ENCODE measurements at regions not wholly inside any gene's neighbourhood (a gene's known extent, or its start where the extent isn't known, plus 50 kb on each side); places are given as distances from the start of the nearest gene placed in this dataset.

DNA sequence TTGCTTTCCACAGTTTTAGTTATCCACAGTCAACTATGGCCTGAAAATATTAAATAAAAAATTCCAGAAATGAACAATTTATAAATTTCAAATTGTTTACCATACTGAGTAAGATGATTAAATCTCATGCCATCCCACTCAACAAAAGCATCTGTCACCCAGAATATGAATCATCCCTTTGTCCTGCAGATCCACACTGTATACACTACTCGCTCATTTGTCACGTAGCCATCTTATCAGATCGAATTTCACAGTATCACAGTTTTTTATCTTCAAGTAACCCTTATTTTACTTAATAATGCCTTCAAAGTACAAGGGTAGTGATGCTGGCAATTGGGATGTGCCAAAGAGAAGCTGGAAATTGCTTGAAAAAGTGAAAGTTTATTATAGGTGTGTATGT is 291.8 kb upstream of the LRATD1 start:
- Mint-ChIP-seq H3K36me3 (ENCODE audit: insufficient read depth) (no peaks in the 10 kb centered on the region), H3K27me3 (no peaks in the 10 kb centered on the region), H3K4me1 (no peaks in the 10 kb centered on the region), H3K27ac (ENCODE audit: low read depth) (no peak overlapping the region), H3K4me3 (no peak overlapping the region), H3K9me3 (peaks cover 5% of the 10 kb centered on the region)
- no peak for DNase-seq (ENCODE audit: low spot score in 2 of 2)
- no peak for ATAC-seq (replicated peaks; ENCODE audit: extremely low read depth, poor library complexity, severe bottlenecking)

DNA sequence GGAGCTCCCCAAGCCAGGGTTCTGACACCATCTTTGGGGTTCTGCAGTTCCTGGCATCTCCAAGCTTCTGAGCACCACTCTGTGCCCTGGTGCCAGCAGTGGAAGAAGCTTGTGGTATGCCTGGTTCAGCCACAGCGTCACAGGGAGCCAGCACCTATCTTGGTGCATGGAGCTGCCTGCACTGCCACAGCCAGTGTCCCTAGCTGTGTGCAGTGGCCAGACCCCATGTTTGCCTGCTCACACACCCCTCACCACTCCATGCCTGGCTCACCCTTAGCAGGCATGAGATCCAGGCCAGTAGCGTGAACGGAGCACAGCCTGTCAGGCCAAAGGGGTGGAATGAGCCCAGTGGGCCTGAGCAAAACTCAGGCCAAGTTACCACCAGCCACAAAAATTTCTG is 290.2 kb upstream of the LRATD1 start:
- H3K27me3 Mint-ChIP-seq: no peaks in the 10 kb centered on the region
- H3K9me3 Mint-ChIP-seq: peaks cover 5% of the 10 kb centered on the region
- ATAC-seq (replicated peaks; ENCODE audit: extremely low read depth, poor library complexity, severe bottlenecking) (no peak), DNase-seq (ENCODE audit: low spot score in 2 of 2) (no peak)
- no peaks in the 10 kb centered on the region for H3K4me1 Mint-ChIP-seq
- no peaks in the 10 kb centered on the region for H3K36me3 Mint-ChIP-seq (ENCODE audit: insufficient read depth)
- H3K27ac Mint-ChIP-seq (ENCODE audit: low read depth): no peak overlapping the region
- H3K4me3 Mint-ChIP-seq: no peak overlapping the region

GRCh38 chr2:14344355-14344754 is 288.2 kb upstream of the LRATD1 start:
- Mint-ChIP-seq H3K4me3 (no peak overlapping the region), H3K27me3 (no peaks in the 10 kb centered on the region), H3K9me3 (peaks cover 13% of the 10 kb centered on the region), H3K27ac (ENCODE audit: low read depth) (no peak overlapping the region), H3K36me3 (ENCODE audit: insufficient read depth) (no peaks in the 10 kb centered on the region), H3K4me1 (no peaks in the 10 kb centered on the region)
- DNase-seq (ENCODE audit: low spot score in 2 of 2): no peak
- ATAC-seq (replicated peaks; ENCODE audit: extremely low read depth, poor library complexity, severe bottlenecking): no peak

DNA sequence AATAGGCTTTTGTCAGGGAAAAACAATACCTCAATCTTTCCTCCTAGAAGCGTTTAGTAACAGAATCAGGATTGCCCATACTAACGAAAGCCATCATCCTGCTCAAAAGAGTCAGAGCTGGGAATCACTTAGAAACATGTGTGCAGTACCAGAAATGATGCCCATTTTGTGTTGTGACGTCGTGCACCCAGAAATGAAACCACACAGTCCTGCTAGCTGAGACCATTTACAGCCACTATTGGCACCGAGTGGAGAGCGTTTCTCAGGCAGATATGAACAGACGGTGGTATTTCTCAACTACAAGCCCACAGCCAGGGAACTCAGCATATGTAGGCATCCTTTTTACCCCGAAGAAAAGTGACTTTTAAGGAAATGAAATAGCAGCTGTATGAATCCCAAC is 284.3 kb upstream of the LRATD1 start:
- no peak overlapping the region for H3K4me3 Mint-ChIP-seq
- no peak overlapping the region for H3K27ac Mint-ChIP-seq (ENCODE audit: low read depth)
- DNase-seq (ENCODE audit: low spot score in 2 of 2) (no peak), ATAC-seq (replicated peaks; ENCODE audit: extremely low read depth, poor library complexity, severe bottlenecking) (no peak)
- H3K27me3 Mint-ChIP-seq: no peaks in the 10 kb centered on the region
- H3K36me3 Mint-ChIP-seq (ENCODE audit: insufficient read depth): no peaks in the 10 kb centered on the region
- H3K4me1 Mint-ChIP-seq: no peaks in the 10 kb centered on the region
- H3K9me3 Mint-ChIP-seq: peaks cover 20% of the 10 kb centered on the region

DNA sequence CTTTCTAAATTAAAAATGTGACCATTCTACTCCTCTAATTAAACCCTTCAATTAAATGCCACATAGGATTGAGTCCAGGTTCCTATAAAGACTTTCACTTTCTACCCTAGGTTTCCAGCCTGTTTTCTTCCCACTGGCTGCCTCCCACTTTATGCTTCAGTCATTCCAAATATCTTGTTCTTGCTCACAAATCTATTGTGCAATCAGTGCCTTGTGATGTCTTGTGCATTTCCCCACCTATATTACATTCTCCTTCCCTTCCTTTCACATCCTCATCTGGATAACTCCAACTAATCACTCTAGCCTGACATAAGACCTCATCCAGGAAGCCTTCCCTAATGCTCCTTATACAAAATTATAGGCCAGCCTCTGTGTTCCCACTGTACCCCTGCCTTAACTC is 281.7 kb upstream of the LRATD1 start:
- H3K27ac Mint-ChIP-seq (ENCODE audit: low read depth): no peak overlapping the region
- peaks cover 22% of the 10 kb centered on the region for H3K9me3 Mint-ChIP-seq

GRCh38 chr2:14352067-14352466 is 280.4 kb upstream of the LRATD1 start:
- Mint-ChIP-seq H3K27me3 (no peaks in the 10 kb centered on the region), H3K4me3 (no peak overlapping the region), H3K36me3 (ENCODE audit: insufficient read depth) (no peaks in the 10 kb centered on the region), H3K27ac (ENCODE audit: low read depth) (no peak overlapping the region), H3K9me3 (peaks cover 26% of the 10 kb centered on the region), H3K4me1 (no peaks in the 10 kb centered on the region)
- ATAC-seq (replicated peaks; ENCODE audit: extremely low read depth, poor library complexity, severe bottlenecking): no peak
- no peak for DNase-seq (ENCODE audit: low spot score in 2 of 2)

More for the DNA sequence above, 281.7 kb upstream of the LRATD1 start:
- DNase-seq (ENCODE audit: low spot score in 2 of 2) (no peak), ATAC-seq (replicated peaks; ENCODE audit: extremely low read depth, poor library complexity, severe bottlenecking) (no peak)
- no peak overlapping the region for H3K4me3 Mint-ChIP-seq
- no peaks in the 10 kb centered on the region for H3K27me3 Mint-ChIP-seq
- H3K4me1 Mint-ChIP-seq: no peaks in the 10 kb centered on the region
- no peaks in the 10 kb centered on the region for H3K36me3 Mint-ChIP-seq (ENCODE audit: insufficient read depth)

DNA sequence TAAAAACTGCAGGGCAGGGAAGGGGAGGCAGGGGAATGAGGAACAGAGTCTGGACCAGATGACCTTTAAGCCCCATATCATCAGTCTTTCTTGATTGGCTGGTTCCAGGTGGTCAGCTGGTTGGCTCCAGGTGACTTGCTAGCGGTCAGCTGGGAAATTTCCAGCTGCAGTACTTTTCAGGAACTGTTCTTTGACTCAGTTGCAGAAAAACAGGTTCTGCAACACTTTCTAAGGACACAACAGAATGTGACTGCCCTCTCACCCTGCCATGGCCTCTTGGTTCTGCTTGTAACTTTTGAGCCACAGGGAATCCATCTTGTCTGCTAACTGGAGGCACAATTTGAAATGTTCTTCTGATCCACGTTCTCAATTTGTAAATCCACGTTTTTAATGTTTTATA is 278.3 kb upstream of the LRATD1 start:
- Mint-ChIP-seq H3K36me3 (ENCODE audit: insufficient read depth) (no peaks in the 10 kb centered on the region), H3K4me1 (no peaks in the 10 kb centered on the region), H3K27me3 (no peaks in the 10 kb centered on the region), H3K27ac (ENCODE audit: low read depth) (no peak overlapping the region), H3K4me3 (no peak overlapping the region), H3K9me3 (peaks cover 19% of the 10 kb centered on the region)
- DNase-seq (ENCODE audit: low spot score in 2 of 2): no peak
- ATAC-seq (replicated peaks; ENCODE audit: extremely low read depth, poor library complexity, severe bottlenecking): no peak

DNA sequence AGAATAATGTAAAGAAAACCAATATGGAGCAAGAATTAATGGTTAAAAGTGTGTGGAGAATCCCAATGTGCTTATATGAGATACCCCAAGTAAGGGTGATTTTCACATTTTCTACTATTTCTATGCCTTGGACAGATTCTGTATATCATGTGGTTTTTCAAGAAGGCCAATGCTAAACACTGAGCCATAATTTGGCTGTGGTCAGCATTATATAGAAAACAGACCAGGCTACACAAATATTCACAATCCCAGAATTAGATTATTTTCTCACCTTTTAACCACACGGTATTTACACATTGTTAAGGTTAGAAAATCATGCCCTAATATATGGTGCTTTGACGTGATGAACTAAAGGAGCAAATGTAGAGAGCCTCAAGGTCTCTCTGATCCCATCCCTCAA is 277.4 kb upstream of the LRATD1 start:
- Mint-ChIP-seq H3K9me3 (peaks cover 12% of the 10 kb centered on the region), H3K27me3 (no peaks in the 10 kb centered on the region), H3K27ac (ENCODE audit: low read depth) (no peak overlapping the region), H3K36me3 (ENCODE audit: insufficient read depth) (no peaks in the 10 kb centered on the region), H3K4me1 (no peaks in the 10 kb centered on the region), H3K4me3 (no peak overlapping the region)
- DNase-seq (ENCODE audit: low spot score in 2 of 2) (no peak), ATAC-seq (replicated peaks; ENCODE audit: extremely low read depth, poor library complexity, severe bottlenecking) (no peak)

GRCh38 chr2:14358339-14358738 is 274.2 kb upstream of the LRATD1 start:
- H3K4me1 Mint-ChIP-seq: no peaks in the 10 kb centered on the region
- ATAC-seq (replicated peaks; ENCODE audit: extremely low read depth, poor library complexity, severe bottlenecking): no peak

DNA sequence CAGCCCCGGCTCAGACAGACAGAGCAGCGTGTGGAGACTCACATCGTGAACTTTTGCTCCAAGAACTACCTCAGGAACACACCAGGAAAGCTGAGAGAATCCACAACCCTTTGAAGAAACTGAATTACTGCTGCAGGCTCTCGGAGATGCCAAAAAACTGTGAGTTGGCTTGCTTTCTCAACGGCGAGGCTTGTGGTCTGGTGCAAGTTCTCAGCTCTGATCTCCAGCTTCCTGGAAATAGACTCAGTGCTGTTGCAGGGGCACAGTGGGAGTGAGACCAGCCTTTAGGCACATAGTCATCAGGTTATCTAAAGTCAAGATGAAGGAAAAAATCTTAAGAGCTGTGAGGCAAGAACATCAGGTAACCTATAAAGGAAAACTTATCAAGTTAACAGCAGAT is 273.7 kb upstream of the LRATD1 start:
- H3K36me3 Mint-ChIP-seq (ENCODE audit: insufficient read depth): no peaks in the 10 kb centered on the region
- H3K27me3 Mint-ChIP-seq: no peaks in the 10 kb centered on the region
- H3K27ac Mint-ChIP-seq (ENCODE audit: low read depth): no peak overlapping the region
- ATAC-seq (replicated peaks; ENCODE audit: extremely low read depth, poor library complexity, severe bottlenecking): no peak
- H3K4me3 Mint-ChIP-seq: no peak overlapping the region
- DNase-seq (ENCODE audit: low spot score in 2 of 2): no peak
- peaks cover 15% of the 10 kb centered on the region for H3K9me3 Mint-ChIP-seq
- H3K4me1 Mint-ChIP-seq: no peaks in the 10 kb centered on the region

More at GRCh38 chr2:14358339-14358738, 274.2 kb upstream of the LRATD1 start:
- DNase-seq (ENCODE audit: low spot score in 2 of 2): no peak
- no peaks in the 10 kb centered on the region for H3K36me3 Mint-ChIP-seq (ENCODE audit: insufficient read depth)
- peaks cover 12% of the 10 kb centered on the region for H3K9me3 Mint-ChIP-seq
- no peak overlapping the region for H3K27ac Mint-ChIP-seq (ENCODE audit: low read depth)
- no peak overlapping the region for H3K4me3 Mint-ChIP-seq
- no peaks in the 10 kb centered on the region for H3K27me3 Mint-ChIP-seq

DNA sequence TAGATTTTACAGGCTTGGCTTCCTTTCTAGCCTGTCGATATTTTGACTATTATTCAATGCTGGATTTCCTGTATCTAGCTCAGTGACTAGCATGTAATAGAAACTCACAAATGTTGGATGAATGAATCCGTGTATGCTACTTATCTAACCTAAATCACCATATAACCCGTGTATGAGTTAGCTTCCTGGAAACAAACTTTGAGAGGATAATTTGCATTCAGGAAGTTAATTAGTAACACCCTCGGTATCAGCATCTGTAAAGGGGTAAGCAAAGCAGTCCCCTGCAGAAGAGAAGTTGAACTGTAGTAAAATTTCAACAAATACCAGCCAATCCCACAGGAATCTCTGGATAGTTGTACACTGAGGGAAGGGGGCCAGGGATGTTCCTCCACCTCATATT is 269.4 kb upstream of the LRATD1 start:
- Mint-ChIP-seq H3K4me1 (no peaks in the 10 kb centered on the region), H3K27ac (ENCODE audit: low read depth) (no peak overlapping the region), H3K9me3 (peaks cover 18% of the 10 kb centered on the region), H3K27me3 (no peaks in the 10 kb centered on the region), H3K4me3 (no peak overlapping the region), H3K36me3 (ENCODE audit: insufficient read depth) (no peaks in the 10 kb centered on the region)
- ATAC-seq (replicated peaks; ENCODE audit: extremely low read depth, poor library complexity, severe bottlenecking) (no peak), DNase-seq (ENCODE audit: low spot score in 2 of 2) (no peak)

- no peak for DNase-seq (ENCODE audit: low spot score in 2 of 2)
- H3K4me1 Mint-ChIP-seq: no peaks in the 10 kb centered on the region
- no peak overlapping the region for H3K4me3 Mint-ChIP-seq
- H3K9me3 Mint-ChIP-seq: peaks cover 18% of the 10 kb centered on the region
- no peaks in the 10 kb centered on the region for H3K36me3 Mint-ChIP-seq (ENCODE audit: insufficient read depth)
- no peak overlapping the region for H3K27ac Mint-ChIP-seq (ENCODE audit: low read depth)
- no peak for ATAC-seq (replicated peaks; ENCODE audit: extremely low read depth, poor library complexity, severe bottlenecking)
- H3K27me3 Mint-ChIP-seq: no peaks in the 10 kb centered on the region
Observed at GRCh38 chr2:14363976-14364375, 268.5 kb upstream of the LRATD1 start.

DNA sequence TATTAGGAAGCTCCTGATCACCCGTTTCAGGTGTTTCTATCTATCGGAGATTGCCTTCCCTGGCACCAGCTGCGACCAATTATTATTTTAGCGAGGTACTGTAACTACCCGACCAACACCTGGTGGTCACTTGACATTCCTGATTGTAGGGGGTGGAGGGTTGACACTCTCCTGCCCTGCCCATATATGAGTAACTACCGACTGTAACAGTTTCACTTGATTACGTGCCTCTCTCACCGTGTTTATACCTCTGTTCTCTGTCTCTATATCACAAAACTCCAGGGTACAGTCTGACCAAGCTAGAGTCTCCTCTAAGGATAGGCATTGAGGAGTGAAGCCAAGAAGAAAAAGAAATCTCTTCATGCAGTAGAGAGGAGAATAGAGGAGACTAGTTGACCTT is 268.0 kb upstream of the LRATD1 start:
- Mint-ChIP-seq H3K27ac (ENCODE audit: low read depth) (no peak overlapping the region), H3K9me3 (peaks cover 18% of the 10 kb centered on the region), H3K4me1 (no peaks in the 10 kb centered on the region), H3K4me3 (no peak overlapping the region), H3K27me3 (no peaks in the 10 kb centered on the region), H3K36me3 (ENCODE audit: insufficient read depth) (no peaks in the 10 kb centered on the region)
- DNase-seq (ENCODE audit: low spot score in 2 of 2) (no peak), ATAC-seq (replicated peaks; ENCODE audit: extremely low read depth, poor library complexity, severe bottlenecking) (no peak)

DNA sequence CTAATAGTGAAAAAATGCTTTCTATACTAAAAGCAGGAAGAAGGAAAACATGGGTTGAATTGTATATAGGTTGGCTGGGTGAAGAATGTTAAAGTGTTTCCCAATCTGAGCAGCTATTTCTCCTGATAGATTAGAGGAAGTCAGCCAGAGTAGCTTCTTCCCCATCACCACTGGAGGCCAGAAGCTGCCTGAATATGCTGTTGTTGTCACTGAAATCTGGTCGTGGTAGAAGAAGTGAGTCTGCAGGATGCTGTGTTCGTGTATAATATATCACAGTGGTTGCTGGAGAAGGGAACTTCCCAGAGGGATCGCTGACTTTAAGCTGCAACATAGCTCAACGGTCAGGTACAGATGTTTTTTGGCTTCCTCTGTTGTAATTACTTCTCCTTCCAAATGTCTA is 247.5 kb upstream of the LRATD1 start:
- Mint-ChIP-seq H3K27me3 (no peaks in the 10 kb centered on the region), H3K4me3 (no peak overlapping the region), H3K4me1 (no peaks in the 10 kb centered on the region), H3K36me3 (ENCODE audit: insufficient read depth) (no peaks in the 10 kb centered on the region), H3K9me3 (peaks cover 5% of the 10 kb centered on the region), H3K27ac (ENCODE audit: low read depth) (no peak overlapping the region)
- DNase-seq (ENCODE audit: low spot score in 2 of 2): no peak
- ATAC-seq (replicated peaks; ENCODE audit: extremely low read depth, poor library complexity, severe bottlenecking): no peak

Measured in central memory CD8-positive, alpha-beta T cell (primary cell).